H9 (cell line): ENCODE measurements at regions not wholly inside any gene's neighbourhood (a gene's known extent, or its start where the extent isn't known, plus 50 kb on each side); places are given as distances from the start of the nearest gene placed in this dataset.

Source experiments
- DNase-seq: peaks from one replicate; pipeline ENCODE4 v3.0.0-alpha.2; 2017
- H2AFZ ChIP-seq: one replicate; pipeline ENCODE4 v1.6.1; 2013; ENCODE audit warnings: mild to moderate bottlenecking, low read length, control low read depth, moderate library complexity
- H2AK5ac ChIP-seq: 2 replicates; pipeline ENCODE4 v1.6.1; 2013; ENCODE audit warnings: low read length, control low read depth, mixed read lengths; ENCODE audit not compliant: insufficient read length
- H2BK120ac ChIP-seq: one replicate; pipeline ENCODE4 v1.6.1; 2013; ENCODE audit warnings: low read depth, mild to moderate bottlenecking, low read length, control low read depth, inconsistent platforms; ENCODE audit not compliant: poor library complexity, severe bottlenecking
- H2BK12ac ChIP-seq: 2 replicates; pipeline ENCODE4 v1.6.1; 2013; ENCODE audit warnings: low read length, control low read depth, mixed read lengths, low read depth; ENCODE audit not compliant: insufficient read length
- H2BK15ac ChIP-seq: 2 replicates; pipeline ENCODE4 v1.6.1; 2013; ENCODE audit warnings: low read depth, low read length, control low read depth
- H2BK20ac ChIP-seq: one replicate; pipeline ENCODE4 v1.6.1; 2013; ENCODE audit warnings: low read depth, mild to moderate bottlenecking, low read length, control low read depth, inconsistent platforms; ENCODE audit not compliant: poor library complexity, severe bottlenecking
- H2BK5ac ChIP-seq: 2 replicates; pipeline ENCODE4 v1.6.1; 2013; ENCODE audit warnings: low read length, control low read depth, mixed read lengths; ENCODE audit not compliant: insufficient read length
- H3K14ac ChIP-seq: 2 replicates; pipeline ENCODE4 v1.6.1; 2013; ENCODE audit warnings: low read length, control low read depth; ENCODE audit not compliant: insufficient read depth
- H3K18ac ChIP-seq: 2 replicates; pipeline ENCODE4 v1.6.1; 2013; ENCODE audit warnings: low read depth, mild to moderate bottlenecking, mixed read lengths, low read length, control low read depth; ENCODE audit not compliant: insufficient read length
- H3K23ac ChIP-seq: 2 replicates; pipeline ENCODE4 v1.6.1; 2013; ENCODE audit warnings: low read length, control low read depth, mixed read lengths, low read depth; ENCODE audit not compliant: insufficient read length
- H3K23me2 ChIP-seq: 2 replicates; pipeline ENCODE4 v1.6.1; 2013; ENCODE audit warnings: low read depth, mild to moderate bottlenecking, mixed read lengths, low read length, control low read depth; ENCODE audit not compliant: insufficient read length, poor library complexity, severe bottlenecking
- H3K27ac ChIP-seq: 2 replicates; pipeline ENCODE4 v1.5.1; 2013; ENCODE audit warnings: low read length, control low read depth, mixed read lengths, low read depth; ENCODE audit not compliant: insufficient read length
- H3K27me3 ChIP-seq: 2 replicates; pipeline ENCODE4 v1.6.1; 2013; ENCODE audit warnings: low read length, control low read depth, inconsistent platforms; ENCODE audit not compliant: insufficient read depth
- H3K4ac ChIP-seq: 2 replicates; pipeline ENCODE4 v1.6.1; 2013; ENCODE audit warnings: low read depth, mild to moderate bottlenecking, control low read depth, inconsistent platforms, low read length, moderate library complexity
- H3K4me1 ChIP-seq: 2 replicates; pipeline ENCODE4 v1.6.1; 2013; ENCODE audit warnings: low read length, control low read depth, inconsistent platforms; ENCODE audit not compliant: insufficient read depth
- H3K4me2 ChIP-seq: 2 replicates; pipeline ENCODE4 v1.6.1; 2013; ENCODE audit warnings: low read length, control low read depth, mixed read lengths; ENCODE audit not compliant: insufficient read length, insufficient read depth
- H3K56ac ChIP-seq: 2 replicates; pipeline ENCODE4 v1.6.1; 2013; ENCODE audit warnings: low read depth, mild to moderate bottlenecking, mixed read lengths, low read length, control low read depth; ENCODE audit not compliant: insufficient read length
- H3K79me1 ChIP-seq: 2 replicates; pipeline ENCODE4 v1.6.1; 2013; ENCODE audit warnings: low read depth, mild to moderate bottlenecking, moderate library complexity, low read length, control low read depth, inconsistent platforms; ENCODE audit not compliant: insufficient read depth, poor library complexity, severe bottlenecking
- H3K79me2 ChIP-seq: 2 replicates; pipeline ENCODE4 v1.6.1; 2013; ENCODE audit warnings: low read length, control low read depth, inconsistent platforms; ENCODE audit not compliant: insufficient read depth
- H3K9ac ChIP-seq: 2 replicates; pipeline ENCODE4 v1.6.1; 2013; ENCODE audit warnings: low read length, control low read depth, mixed read lengths; ENCODE audit not compliant: insufficient read length; ENCODE audit errors: extremely low read depth
- H3K9me3 ChIP-seq: one replicate; pipeline ENCODE4 v1.6.1; 2013; ENCODE audit warnings: low read depth, low read length, inconsistent platforms; ENCODE audit not compliant: control insufficient read depth
- H3T11ph ChIP-seq: one replicate; pipeline ENCODE4 v1.6.1; 2013; ENCODE audit warnings: mild to moderate bottlenecking, low read length, control low read depth, inconsistent platforms
- H4K20me1 ChIP-seq: one replicate; pipeline ENCODE4 v1.6.1; 2013; ENCODE audit not compliant: control insufficient read depth, insufficient read length, insufficient read depth
- H4K5ac ChIP-seq: 2 replicates; pipeline ENCODE4 v1.6.1; 2013; ENCODE audit warnings: low read depth, mild to moderate bottlenecking, mixed read lengths, low read length, control low read depth; ENCODE audit not compliant: insufficient read length
- H4K8ac ChIP-seq: replicated peaks from 2 replicates; pipeline ENCODE4 v1.6.1; 2013; ENCODE audit warnings: low read length, control low read depth, mixed read lengths, low read depth; ENCODE audit not compliant: insufficient read length
- H4K91ac ChIP-seq: 2 replicates; pipeline ENCODE4 v1.6.1; 2013; ENCODE audit warnings: low read depth, mild to moderate bottlenecking, moderate library complexity, mixed read lengths, low read length, control low read depth; ENCODE audit not compliant: insufficient read length
- H3K27ac Mint-ChIP-seq, 3 experiments: 2 replicates in 2 of 3; 3 replicates in 1 of 3; pipeline ENCODE4 v1.8.0; 2020 to 2021; ENCODE audit warnings: mixed read lengths in 3 of 3, mild to moderate bottlenecking in 1 of 3, moderate library complexity in 1 of 3
- H3K27me3 Mint-ChIP-seq: 2 replicates; pipeline ENCODE4 v1.8.0; 2021; ENCODE audit warnings: low read depth, mild to moderate bottlenecking, moderate library complexity, mixed read lengths
- H3K36me3 Mint-ChIP-seq, 3 experiments: 2 replicates in 2 of 3; 3 replicates in 1 of 3; pipeline ENCODE4 v1.8.0; 2020 to 2021; ENCODE audit warnings: low read depth in 3 of 3, mixed read lengths in 3 of 3; ENCODE audit not compliant: insufficient read depth in 1 of 3
- H3K4me1 Mint-ChIP-seq, 2 experiments: 2 replicates each; pipeline ENCODE4 v1.8.0; 2020; ENCODE audit warnings: mixed read lengths in 2 of 2
- H3K4me3 Mint-ChIP-seq, 2 experiments: 2 replicates in 1 of 2; 3 replicates in 1 of 2; pipeline ENCODE4 v1.8.0; 2020 to 2021; ENCODE audit warnings: mild to moderate bottlenecking in 2 of 2, mixed read lengths in 2 of 2, moderate library complexity in 1 of 2
- H3K9me3 Mint-ChIP-seq, 2 experiments: 2 replicates in 1 of 2; 3 replicates in 1 of 2; pipeline ENCODE4 v1.8.0; 2020; ENCODE audit warnings: mild to moderate bottlenecking in 2 of 2, mixed read lengths in 2 of 2, moderate library complexity in 1 of 2
- WGBS: extraction: QIAGEN DNeasy Blood & Tissue Kit; methylation state at CpG from one replicate; pipeline ENCODE4 v1.1.7; 2013; ENCODE audit warnings: missing lambda C conversion rate, low lambda C conversion rate, mixed read lengths; ENCODE audit not compliant: insufficient read length; ENCODE audit errors: extremely low coverage; 5-methylcytosine and 5-hydroxymethylcytosine counted together
- TF ChIP-seq, protein P1 (sequence below): fragments of 200-600 bp; sonication (generic); conservative IDR thresholded peaks from 3 replicates; pipeline ENCODE4 v1.8.0; 2021; ENCODE audit warnings: antibody characterized with exemption, mild to moderate bottlenecking

DNA sequence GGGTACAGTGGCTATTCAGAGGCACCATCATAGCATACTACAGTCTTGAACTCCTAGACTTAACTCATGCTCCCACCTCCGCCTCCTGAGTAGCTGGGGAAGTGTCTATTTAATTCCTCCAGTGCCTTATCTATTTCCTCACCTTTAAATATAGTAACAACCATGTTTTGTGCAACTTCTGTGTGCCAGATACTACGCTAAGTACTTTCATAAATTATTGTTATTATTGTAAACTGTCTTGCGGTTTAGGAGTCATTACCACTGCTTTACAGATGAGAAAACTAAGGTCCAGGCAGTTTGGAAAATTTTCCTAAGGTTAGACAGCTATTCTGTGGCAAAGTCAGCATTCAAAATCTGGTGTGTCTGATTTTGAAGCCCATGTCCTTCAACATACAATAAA lies 359.1 kb upstream of the XYLT1 start:
- H4K20me1 ChIP-seq: no peaks in the 10 kb centered on the region
- H3K27ac Mint-ChIP-seq: no peak overlapping the region
- H3K36me3 Mint-ChIP-seq: no peaks in the 10 kb centered on the region
- H3K18ac ChIP-seq: no peak overlapping the region
- H2BK5ac ChIP-seq: no peak overlapping the region
- DNase-seq: no peak
- H3K4me2 ChIP-seq: no peak overlapping the region
- H3K79me1 ChIP-seq: no peaks in the 10 kb centered on the region
- H3K56ac ChIP-seq: no peak overlapping the region
- no peak overlapping the region for H2BK120ac ChIP-seq
- no CpG with 5 or more reads among the region's 3 CpGs for WGBS
- H3K27ac ChIP-seq: no peak overlapping the region
- no peaks in the 10 kb centered on the region for H3K79me2 ChIP-seq
- no peak overlapping the region for H4K91ac ChIP-seq
- no peak overlapping the region for H2BK20ac ChIP-seq
- no peaks in the 10 kb centered on the region for H3K4me1 ChIP-seq
- H2AK5ac ChIP-seq: no peak overlapping the region
- no peak overlapping the region for H4K8ac ChIP-seq
- H3K9me3 Mint-ChIP-seq: no peaks in the 10 kb centered on the region
- no peaks in the 10 kb centered on the region for H3K9me3 ChIP-seq
- no peak overlapping the region for H3K23ac ChIP-seq
- H2BK12ac ChIP-seq: no peak overlapping the region
- H2BK15ac ChIP-seq: no peak overlapping the region
- no peaks in the 10 kb centered on the region; the same call in 1 of the 2 replicates for H3K27me3 Mint-ChIP-seq
- no peak overlapping the region for H3T11ph ChIP-seq
- H3K4me1 Mint-ChIP-seq: peaks cover 6% of the 10 kb centered on the region in 2 experiments; a peak in 3 of 4 replicates
- H3K27me3 ChIP-seq: no peaks in the 10 kb centered on the region
- no peak overlapping the region for H3K14ac ChIP-seq
- no peak overlapping the region for H4K5ac ChIP-seq
- H2AFZ ChIP-seq: no peak overlapping the region
- H3K9ac ChIP-seq: no peak overlapping the region
- H3K4me3 Mint-ChIP-seq: no peak overlapping the region
- no peak overlapping the region for H3K4ac ChIP-seq
- TF ChIP-seq, protein P1, sequence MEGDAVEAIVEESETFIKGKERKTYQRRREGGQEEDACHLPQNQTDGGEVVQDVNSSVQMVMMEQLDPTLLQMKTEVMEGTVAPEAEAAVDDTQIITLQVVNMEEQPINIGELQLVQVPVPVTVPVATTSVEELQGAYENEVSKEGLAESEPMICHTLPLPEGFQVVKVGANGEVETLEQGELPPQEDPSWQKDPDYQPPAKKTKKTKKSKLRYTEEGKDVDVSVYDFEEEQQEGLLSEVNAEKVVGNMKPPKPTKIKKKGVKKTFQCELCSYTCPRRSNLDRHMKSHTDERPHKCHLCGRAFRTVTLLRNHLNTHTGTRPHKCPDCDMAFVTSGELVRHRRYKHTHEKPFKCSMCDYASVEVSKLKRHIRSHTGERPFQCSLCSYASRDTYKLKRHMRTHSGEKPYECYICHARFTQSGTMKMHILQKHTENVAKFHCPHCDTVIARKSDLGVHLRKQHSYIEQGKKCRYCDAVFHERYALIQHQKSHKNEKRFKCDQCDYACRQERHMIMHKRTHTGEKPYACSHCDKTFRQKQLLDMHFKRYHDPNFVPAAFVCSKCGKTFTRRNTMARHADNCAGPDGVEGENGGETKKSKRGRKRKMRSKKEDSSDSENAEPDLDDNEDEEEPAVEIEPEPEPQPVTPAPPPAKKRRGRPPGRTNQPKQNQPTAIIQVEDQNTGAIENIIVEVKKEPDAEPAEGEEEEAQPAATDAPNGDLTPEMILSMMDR: no peak
- H3K23me2 ChIP-seq: no peaks in the 10 kb centered on the region
